ENCODE measurements at regions not wholly inside any gene's neighbourhood (a gene's known extent, or its start where the extent isn't known, plus 50 kb on each side); places are given as distances from the start of the nearest gene placed in this dataset.
"Not testable (repeated sequence)": the region's sequence is repeated elsewhere in the genome, so short reads cannot be mapped to it uniquely, and the experiment has no call there.

GRCh38 chr5:122674385-122674784, 100.5 kb upstream of the SNX2 start:
- DNase-seq, result no peak

GRCh38 chr5:122680623-122681350, 94.1 kb upstream of the SNX2 start:
- DNase-seq, result no peak

GRCh38 chr5:122683631-122684030, 91.2 kb upstream of the SNX2 start:
- DNase-seq, result no peak

GRCh38 chr5:122690266-122690665, 84.6 kb upstream of the SNX2 start:
- no peak for DNase-seq

- DNase-seq, result no peak
These were observed 82.9 kb upstream of the SNX2 start for GRCh38 chr5:122691931-122692330.

GRCh38 chr5:122693963-122694362, 80.9 kb upstream of the SNX2 start:
- DNase-seq, result no peak

- DNase-seq, result no peak
These were observed 80.0 kb upstream of the SNX2 start for GRCh38 chr5:122694884-122695283.

GRCh38 chr5:122696735-122697134, 78.1 kb upstream of the SNX2 start:
- not testable (repeated sequence) for DNase-seq

GRCh38 chr5:122697191-122697590, 77.7 kb upstream of the SNX2 start:
- DNase-seq, result no peak

- DNase-seq, result no peak
These were observed 75.7 kb upstream of the SNX2 start for GRCh38 chr5:122699201-122699600.

- no peak for DNase-seq
These were observed 73.0 kb upstream of the SNX2 start for GRCh38 chr5:122701640-122702523.

GRCh38 chr5:122702524-122702875, 72.4 kb upstream of the SNX2 start:
- no peak for DNase-seq

- no peak for DNase-seq
These were observed 71.7 kb upstream of the SNX2 start for GRCh38 chr5:122703203-122703602.

GRCh38 chr5:122704247-122705036, 70.4 kb upstream of the SNX2 start:
- DNase-seq, result peak; percentile 28

GRCh38 chr5:122705851-122706250, 69.0 kb upstream of the SNX2 start:
- DNase-seq, result no peak

- no peak for DNase-seq
These were observed 67.1 kb upstream of the SNX2 start for GRCh38 chr5:122707796-122708195.

- DNase-seq, result no peak
These were observed 61.8 kb upstream of the SNX2 start for GRCh38 chr5:122713041-122713440.

GRCh38 chr5:122715095-122715494, 59.8 kb upstream of the SNX2 start:
- no peak for DNase-seq

- DNase-seq, result no peak
These were observed 56.3 kb upstream of the SNX2 start for GRCh38 chr5:122718611-122719010.

- DNase-seq, result no peak
These were observed 54.7 kb upstream of the SNX2 start for GRCh38 chr5:122719991-122720746.

GRCh38 chr5:122721127-122721526, 53.8 kb upstream of the SNX2 start:
- no peak for DNase-seq

- DNase-seq, result no peak
These were observed 52.5 kb upstream of the SNX2 start for GRCh38 chr5:122722341-122722740.
